Thyroid gland (tissue), 4 donors: ENCODE measurements at regions not wholly inside any gene's neighbourhood (a gene's known extent, or its start where the extent isn't known, plus 50 kb on each side); places are given as distances from the start of the nearest gene placed in this dataset.

Experiments
- DNase-seq, 2 donors: peaks; one replicate each; pipeline ENCODE4 v3.0.0-alpha.2; 2019
- H3K27ac ChIP-seq, 3 donors: fragments of 200-600 bp; sonication (generic); 1 replicate in 2 of 3; 2 replicates in 1 of 3; pipeline ENCODE4 v1.5.1; 2016 to 2019; ENCODE audit warnings: mild to moderate bottlenecking in 1 of 3, moderate library complexity in 1 of 3
- H3K27me3 ChIP-seq: fragments of 200-600 bp; sonication (generic); one replicate; pipeline ENCODE4 v1.5.1; 2019
- H3K36me3 ChIP-seq, 2 donors: fragments of 200-600 bp; sonication (generic); one replicate each; pipeline ENCODE4 v1.5.1; 2016 to 2019
- H3K4me1 ChIP-seq, 2 donors: fragments of 200-600 bp; sonication (generic); one replicate each; pipeline ENCODE4 v1.5.1; 2017 to 2019
- H3K4me3 ChIP-seq, 3 donors: fragments of 200-600 bp; sonication (generic); replicated peaks in 1 of 3; 1 replicate in 2 of 3; 2 replicates in 1 of 3; pipeline ENCODE4 v1.5.1; 2016; ENCODE audit warnings: mild to moderate bottlenecking in 1 of 3
- H3K9me3 ChIP-seq: fragments of 200-600 bp; sonication (generic); one replicate; pipeline ENCODE4 v1.5.1; 2017
- POLR2A ChIP-seq, 2 donors: fragments of 450-650 bp; IDR thresholded peaks; one replicate each; pipeline ENCODE4 v1.6.1; 2017; ENCODE audit warnings: antibody characterized with exemption in 2 of 2, mild to moderate bottlenecking in 2 of 2, moderate library complexity in 1 of 2
- WGBS, 2 donors: methylation state at CpG; one replicate each; pipeline ENCODE4 v1.1.5; 2017; 5-methylcytosine and 5-hydroxymethylcytosine counted together
- intact Hi-C: fragments of 100-400 bp; cut with DNase I; formaldehyde crosslinking; loops from one replicate; pipeline ENCODE4 v1.15.1; 2023
- TF ChIP-seq, protein P1 (sequence below), 6 experiments: fragments of 200-600 bp in 3 of 6; fragments of 450-650 bp in 3 of 6; sonication (generic) in 3 of 6; IDR thresholded peaks; one replicate each; pipeline ENCODE4 v1.5.1; 2016 to 2019; ENCODE audit warnings: antibody characterized with exemption in 6 of 6, mild to moderate bottlenecking in 2 of 6, inconsistent platforms in 1 of 6, moderate library complexity in 1 of 6

DNA sequence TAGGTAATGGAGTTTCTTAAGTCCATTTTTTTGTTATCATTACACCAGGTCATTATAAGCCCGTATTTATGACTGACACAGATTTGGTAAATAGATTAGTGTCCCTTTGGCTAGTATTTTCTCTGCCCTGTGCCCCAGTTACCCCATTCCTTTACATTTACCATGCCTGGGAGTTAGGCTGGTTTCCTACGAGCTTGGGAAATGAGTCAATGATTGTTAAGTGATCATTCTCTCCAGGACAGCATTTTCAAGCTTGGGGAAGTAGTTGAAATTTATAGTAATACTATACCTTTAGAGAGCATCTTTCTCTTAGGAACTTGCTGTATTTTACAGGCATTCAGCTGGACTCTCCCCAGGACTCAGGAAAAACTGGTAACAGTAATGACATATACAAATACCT is 573.1 kb downstream of the TLE4 start:
- TF ChIP-seq, protein P1, sequence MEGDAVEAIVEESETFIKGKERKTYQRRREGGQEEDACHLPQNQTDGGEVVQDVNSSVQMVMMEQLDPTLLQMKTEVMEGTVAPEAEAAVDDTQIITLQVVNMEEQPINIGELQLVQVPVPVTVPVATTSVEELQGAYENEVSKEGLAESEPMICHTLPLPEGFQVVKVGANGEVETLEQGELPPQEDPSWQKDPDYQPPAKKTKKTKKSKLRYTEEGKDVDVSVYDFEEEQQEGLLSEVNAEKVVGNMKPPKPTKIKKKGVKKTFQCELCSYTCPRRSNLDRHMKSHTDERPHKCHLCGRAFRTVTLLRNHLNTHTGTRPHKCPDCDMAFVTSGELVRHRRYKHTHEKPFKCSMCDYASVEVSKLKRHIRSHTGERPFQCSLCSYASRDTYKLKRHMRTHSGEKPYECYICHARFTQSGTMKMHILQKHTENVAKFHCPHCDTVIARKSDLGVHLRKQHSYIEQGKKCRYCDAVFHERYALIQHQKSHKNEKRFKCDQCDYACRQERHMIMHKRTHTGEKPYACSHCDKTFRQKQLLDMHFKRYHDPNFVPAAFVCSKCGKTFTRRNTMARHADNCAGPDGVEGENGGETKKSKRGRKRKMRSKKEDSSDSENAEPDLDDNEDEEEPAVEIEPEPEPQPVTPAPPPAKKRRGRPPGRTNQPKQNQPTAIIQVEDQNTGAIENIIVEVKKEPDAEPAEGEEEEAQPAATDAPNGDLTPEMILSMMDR (IDR thresholded peaks at IDR 0.05) = no peak
- no peak for TF ChIP-seq POLR2A (IDR thresholded peaks at IDR 0.05)
- Histone ChIP-seq H3K36me3 (no peaks in the 10 kb centered on the region), H3K27ac (no peak overlapping the region), H3K4me1 (no peaks in the 10 kb centered on the region), H3K4me3 (no peak overlapping the region), H3K27me3 (no peaks in the 10 kb centered on the region), H3K9me3 (no peaks in the 10 kb centered on the region)
- DNase-seq = no peak
- intact Hi-C loops = no loop called here
- WGBS, 2 donors = 91 to 94% methylated on average over 2 of the region's 2 CpGs

DNA sequence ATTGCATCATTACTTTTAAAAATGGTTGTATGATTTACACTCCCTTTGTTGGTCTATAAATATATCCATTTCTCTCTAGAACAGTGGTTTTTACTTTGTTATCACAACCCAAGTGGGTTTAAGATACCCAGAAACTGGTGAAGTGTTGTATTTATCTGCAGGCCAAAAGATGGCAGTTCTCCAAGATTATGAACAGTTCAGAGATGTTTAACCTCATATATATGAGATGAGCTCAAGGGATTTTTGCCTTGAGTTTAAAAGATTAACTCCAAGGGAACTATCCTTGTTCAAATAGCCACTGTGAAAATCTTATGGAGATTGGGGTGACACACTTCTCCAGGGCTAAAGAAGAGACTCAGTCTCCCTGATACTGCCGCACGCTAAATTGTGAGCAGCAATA is 572.6 kb downstream of the TLE4 start:
- TF ChIP-seq, protein P1 (IDR thresholded peaks at IDR 0.05) = no peak
- TF ChIP-seq POLR2A (IDR thresholded peaks at IDR 0.05) = no peak
- no peaks in the 10 kb centered on the region for H3K9me3 ChIP-seq
- no peak overlapping the region for H3K27ac ChIP-seq
- no peaks in the 10 kb centered on the region for H3K27me3 ChIP-seq
- no peak for DNase-seq
- intact Hi-C loops = no loop called here
- no peaks in the 10 kb centered on the region for H3K4me1 ChIP-seq
- no peaks in the 10 kb centered on the region for H3K36me3 ChIP-seq
- WGBS, 2 donors = 96% methylated on average over 2 of the region's 2 CpGs
- H3K4me3 ChIP-seq = no peak overlapping the region

DNA sequence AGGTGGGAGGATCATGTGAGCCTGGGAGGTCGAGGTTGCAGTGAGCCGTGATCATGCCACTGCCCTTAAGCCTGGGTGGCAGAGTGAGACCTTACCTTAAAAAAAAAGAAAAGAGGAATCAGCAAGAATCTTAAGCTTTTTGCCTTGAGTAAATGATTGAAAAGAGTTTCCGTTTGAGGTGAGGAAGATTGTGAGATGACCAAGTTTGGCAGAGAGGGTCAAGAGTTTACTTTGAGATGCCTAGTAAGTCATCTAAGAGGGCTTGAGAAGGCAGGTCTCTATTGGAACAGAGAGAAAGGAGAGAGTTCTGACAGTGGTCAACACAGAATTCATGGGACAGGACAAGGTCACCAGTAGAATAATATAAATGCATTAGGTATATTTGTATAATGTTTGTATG is 572.1 kb downstream of the TLE4 start:
- intact Hi-C loops = no loop called here
- Histone ChIP-seq H3K27me3 (no peaks in the 10 kb centered on the region), H3K36me3 (no peaks in the 10 kb centered on the region), H3K27ac (no peak overlapping the region), H3K4me3 (no peak overlapping the region), H3K4me1 (no peaks in the 10 kb centered on the region), H3K9me3 (no peaks in the 10 kb centered on the region)
- no peak for TF ChIP-seq POLR2A (IDR thresholded peaks at IDR 0.05)
- TF ChIP-seq, protein P1 (IDR thresholded peaks at IDR 0.05) = no peak
- WGBS, 2 donors = 90 to 91% methylated on average over 3 of the region's 3 CpGs
- no peak for DNase-seq

DNA sequence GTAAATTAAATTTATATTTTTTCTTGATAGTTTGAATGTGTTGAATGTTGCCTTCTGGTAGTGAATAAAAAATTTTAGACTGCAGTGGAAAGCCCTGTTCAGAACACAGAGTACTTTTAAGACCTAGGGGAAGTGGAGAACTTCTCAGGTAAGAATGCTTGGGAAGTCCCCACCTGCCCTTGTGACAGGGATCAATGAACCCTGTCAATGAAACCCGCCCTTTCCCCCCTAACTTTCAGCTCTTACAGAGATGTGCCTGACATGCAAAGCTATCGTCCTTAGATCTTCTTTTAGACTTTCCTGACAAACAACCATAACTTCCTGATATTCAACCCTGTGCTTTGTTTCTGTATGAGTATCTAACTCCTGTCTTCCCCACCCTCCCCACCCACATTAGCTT is 562.7 kb downstream of the TLE4 start:
- no peaks in the 10 kb centered on the region for H3K27me3 ChIP-seq
- H3K4me3 ChIP-seq = no peak overlapping the region
- no peak for TF ChIP-seq POLR2A (IDR thresholded peaks at IDR 0.05)
- TF ChIP-seq, protein P1 (IDR thresholded peaks at IDR 0.05) = no peak
- no peaks in the 10 kb centered on the region for H3K4me1 ChIP-seq
- H3K36me3 ChIP-seq = no peaks in the 10 kb centered on the region
- intact Hi-C loops = no loop called here
- WGBS, 2 donors = 80 to 81% methylated on average over 2 of the region's 2 CpGs
- no peaks in the 10 kb centered on the region for H3K9me3 ChIP-seq
- H3K27ac ChIP-seq = no peak overlapping the region
- no peak for DNase-seq

DNA sequence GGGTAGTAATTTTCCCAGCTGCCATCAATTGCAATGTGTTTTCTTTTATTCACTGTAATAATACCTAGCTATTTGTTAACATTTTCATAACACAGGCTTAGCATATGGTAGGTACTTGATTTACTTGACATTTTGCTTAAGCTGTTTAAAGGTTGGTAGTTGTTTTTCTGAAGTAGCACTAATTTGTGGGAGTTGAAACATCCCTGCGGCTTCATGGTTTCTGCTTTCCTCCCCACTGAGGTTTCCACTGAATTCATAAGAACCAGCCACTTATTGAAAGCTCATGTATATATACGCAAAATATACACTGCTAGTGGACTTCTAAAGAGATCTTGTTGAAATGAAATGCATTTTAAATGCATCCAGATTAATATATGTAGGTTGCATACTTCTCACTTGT is 559.9 kb downstream of the TLE4 start:
- no peaks in the 10 kb centered on the region for H3K36me3 ChIP-seq
- no peak overlapping the region for H3K4me3 ChIP-seq
- intact Hi-C loops = no loop called here
- H3K4me1 ChIP-seq = no peaks in the 10 kb centered on the region
- no peak overlapping the region for H3K27ac ChIP-seq
- 89 to 91% methylated on average over 2 of the region's 2 CpGs for WGBS, 2 donors
- no peaks in the 10 kb centered on the region for H3K27me3 ChIP-seq
- H3K9me3 ChIP-seq = no peaks in the 10 kb centered on the region
- TF ChIP-seq, protein P1 (IDR thresholded peaks at IDR 0.05) = no peak
- no peak for TF ChIP-seq POLR2A (IDR thresholded peaks at IDR 0.05)
- DNase-seq = no peak
